Loucy (cell line): ENCODE measurements at regions not wholly inside any gene's neighbourhood (a gene's known extent, or its start where the extent isn't known, plus 50 kb on each side); places are given as distances from the start of the nearest gene placed in this dataset.
"Not testable (repeated sequence)": the region's sequence is repeated elsewhere in the genome, so short reads cannot be mapped to it uniquely, and the experiment has no call there.

Experiments used
- H2AFZ ChIP-seq: fragments of 200-600 bp; sonication (generic); 2 replicates; pipeline ENCODE4 v1.6.0; 2016; ENCODE audit warnings: antibody characterized with exemption, mild to moderate bottlenecking, low read length, moderate library complexity
- H3F3A ChIP-seq: fragments of 200-600 bp; 2 replicates; pipeline ENCODE4 v1.6.0; 2016; ENCODE audit warnings: antibody characterized with exemption, low read depth, mild to moderate bottlenecking
- H3K27me3 ChIP-seq: fragments of 200-600 bp; sonication (generic); 2 replicates; pipeline ENCODE4 v1.6.1; 2014; ENCODE audit warnings: low read length, mild to moderate bottlenecking; ENCODE audit not compliant: insufficient read depth, poor library complexity, severe bottlenecking
- H3K36me3 ChIP-seq: fragments of 200-600 bp; sonication (generic); 2 replicates; pipeline ENCODE4 v1.6.1; 2016; ENCODE audit warnings: low read length; ENCODE audit not compliant: insufficient read depth
- H3K4me1 ChIP-seq: fragments of 200-600 bp; sonication (generic); 2 replicates; pipeline ENCODE4 v1.5.1; 2014; ENCODE audit warnings: low read length, mild to moderate bottlenecking; ENCODE audit not compliant: insufficient read depth, poor library complexity, severe bottlenecking
- H3K4me2 ChIP-seq: fragments of 200-600 bp; sonication (generic); 2 replicates; pipeline ENCODE4 v1.6.0; 2014; ENCODE audit warnings: antibody characterized with exemption, low read length, low read depth, mild to moderate bottlenecking; ENCODE audit not compliant: poor library complexity, severe bottlenecking
- H3K4me3 ChIP-seq: fragments of 200-600 bp; sonication (generic); 2 replicates; pipeline ENCODE4 v1.5.1; 2014; ENCODE audit warnings: low read length, mild to moderate bottlenecking, mixed read lengths; ENCODE audit not compliant: poor library complexity, severe bottlenecking
- H3K79me2 ChIP-seq: fragments of 200-600 bp; sonication (generic); 2 replicates; pipeline ENCODE4 v1.6.1; 2014; ENCODE audit warnings: low read length; ENCODE audit not compliant: insufficient read depth
- H3K9ac ChIP-seq: fragments of 200-600 bp; sonication (generic); 2 replicates; pipeline ENCODE4 v1.6.0; 2014; ENCODE audit warnings: mild to moderate bottlenecking, low read depth, low read length, moderate library complexity; ENCODE audit not compliant: poor library complexity, severe bottlenecking
- H3K9me2 ChIP-seq: fragments of 200-600 bp; sonication (generic); replicated peaks from 2 replicates; pipeline ENCODE4 v1.6.1; 2016; ENCODE audit warnings: low read depth, low read length, mixed read lengths
- H3K9me3 ChIP-seq: fragments of 200-600 bp; sonication (generic); 2 replicates; pipeline ENCODE4 v1.6.1; 2014; ENCODE audit warnings: mild to moderate bottlenecking, antibody characterized with exemption, low read length, low read depth; ENCODE audit not compliant: insufficient read depth
- H4K20me1 ChIP-seq: fragments of 200-600 bp; sonication (generic); 2 replicates; pipeline ENCODE4 v1.6.0; 2014; ENCODE audit warnings: antibody characterized with exemption, low read length, mild to moderate bottlenecking; ENCODE audit not compliant: insufficient read depth, poor library complexity, severe bottlenecking
- CTCF ChIP-seq: fragments of 200-600 bp; sonication (generic); conservative IDR thresholded peaks from 2 replicates; pipeline ENCODE4 v1.5.1; 2014; ENCODE audit warnings: mild to moderate bottlenecking, antibody characterized with exemption, low read length
- EZH2phosphoT487 ChIP-seq: fragments of 200-600 bp; IDR thresholded peaks from 2 replicates; pipeline ENCODE4 v1.6.1; 2018; ENCODE audit warnings: antibody characterized with exemption, mild to moderate bottlenecking, moderate library complexity, borderline replicate concordance

- not testable (repeated sequence) for H3K4me2 ChIP-seq, H4K20me1 ChIP-seq, H3K79me2 ChIP-seq, H3K36me3 ChIP-seq, H3K9me2 ChIP-seq, H2AFZ ChIP-seq, H3F3A ChIP-seq, H3K9ac ChIP-seq, H3K27me3 ChIP-seq, H3K4me1 ChIP-seq, H3K4me3 ChIP-seq
- H3K9me3 ChIP-seq = peaks cover 60% of the 10 kb centered on the region; the same call in 1 of the 2 replicates
These were observed 2590.9 kb upstream of the TPTE start for GRCh38 chr21:7930445-7930844.

DNA sequence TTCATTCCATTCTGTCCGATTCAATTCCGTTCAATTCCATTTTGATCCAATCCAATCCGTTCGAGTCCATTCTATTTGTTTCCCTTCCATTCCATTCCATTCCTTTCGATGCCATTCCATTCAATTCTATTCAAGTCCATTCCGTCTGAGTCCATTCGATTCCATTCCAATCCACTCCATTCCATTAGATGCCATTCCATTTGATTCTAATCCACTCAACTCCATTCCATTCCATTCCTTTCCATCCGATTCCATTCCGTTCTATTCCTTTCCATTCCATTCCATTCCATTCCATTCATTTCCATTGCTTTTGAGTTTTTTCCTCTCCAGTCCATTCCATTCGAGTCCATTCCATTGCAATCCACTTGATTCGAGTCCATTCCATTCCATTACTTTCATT is 2589.3 kb upstream of the TPTE start:
- not testable (repeated sequence) for H3K4me2 ChIP-seq, H3K27me3 ChIP-seq, H3K9ac ChIP-seq, H3K9me2 ChIP-seq, H3K79me2 ChIP-seq, H4K20me1 ChIP-seq, H3K4me1 ChIP-seq, H3K36me3 ChIP-seq, H3F3A ChIP-seq, H3K4me3 ChIP-seq, H2AFZ ChIP-seq
- peaks cover 73% of the 10 kb centered on the region; the same call in 1 of the 2 replicates for H3K9me3 ChIP-seq

- peaks cover 74% of the 10 kb centered on the region; the same call in 1 of the 2 replicates for H3K9me3 ChIP-seq
- not testable (repeated sequence) for H3K9me2 ChIP-seq, H3K36me3 ChIP-seq, H3K27me3 ChIP-seq, H3K79me2 ChIP-seq, H4K20me1 ChIP-seq, H3K9ac ChIP-seq, H2AFZ ChIP-seq, H3K4me3 ChIP-seq, H3K4me1 ChIP-seq, H3K4me2 ChIP-seq, H3F3A ChIP-seq
These were observed 2588.5 kb upstream of the TPTE start for GRCh38 chr21:7932834-7933233.

DNA sequence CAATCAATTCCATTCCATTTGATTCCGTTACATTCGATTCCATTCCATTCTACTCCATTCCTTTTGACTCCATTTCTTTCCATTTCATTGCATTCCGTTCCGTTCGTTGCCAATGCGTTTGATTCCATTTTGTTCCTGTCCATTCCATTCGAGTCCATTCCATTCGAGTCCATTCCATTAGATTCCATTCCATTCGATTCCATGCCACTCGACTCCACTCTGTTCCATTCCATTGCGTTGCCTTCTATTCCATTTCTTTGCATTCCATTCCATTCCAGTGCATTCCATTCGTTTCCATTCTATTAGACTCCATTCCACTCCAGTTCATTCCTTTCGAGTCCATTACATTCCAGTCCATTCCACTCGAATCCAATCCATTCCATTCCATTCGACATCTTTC is 2587.5 kb upstream of the TPTE start:
- no peak overlapping the region for H3K4me2 ChIP-seq
- H3F3A ChIP-seq = no peaks in the 10 kb centered on the region
- no peak overlapping the region for H3K9ac ChIP-seq
- no peak for TF ChIP-seq EZH2phosphoT487
- no peak for TF ChIP-seq CTCF
- no peaks in the 10 kb centered on the region for H4K20me1 ChIP-seq
- H3K36me3 ChIP-seq = no peaks in the 10 kb centered on the region
- no peak overlapping the region for H2AFZ ChIP-seq
- no peaks in the 10 kb centered on the region for H3K9me2 ChIP-seq
- no peaks in the 10 kb centered on the region for H3K79me2 ChIP-seq
- no peaks in the 10 kb centered on the region for H3K27me3 ChIP-seq
- peaks cover 74% of the 10 kb centered on the region; the same call in 1 of the 2 replicates for H3K9me3 ChIP-seq
- H3K4me1 ChIP-seq = no peaks in the 10 kb centered on the region
- no peak overlapping the region for H3K4me3 ChIP-seq

- peaks cover 89% of the 10 kb centered on the region for H3K9me3 ChIP-seq
- H3K9me2 ChIP-seq, H2AFZ ChIP-seq, H3K9ac ChIP-seq, H3K79me2 ChIP-seq, H4K20me1 ChIP-seq, H3K36me3 ChIP-seq, H3K4me2 ChIP-seq, H3K4me3 ChIP-seq, H3K4me1 ChIP-seq, H3F3A ChIP-seq, H3K27me3 ChIP-seq: not testable (repeated sequence)
These were observed 2584.1 kb upstream of the TPTE start for GRCh38 chr21:7937297-7937696.

DNA sequence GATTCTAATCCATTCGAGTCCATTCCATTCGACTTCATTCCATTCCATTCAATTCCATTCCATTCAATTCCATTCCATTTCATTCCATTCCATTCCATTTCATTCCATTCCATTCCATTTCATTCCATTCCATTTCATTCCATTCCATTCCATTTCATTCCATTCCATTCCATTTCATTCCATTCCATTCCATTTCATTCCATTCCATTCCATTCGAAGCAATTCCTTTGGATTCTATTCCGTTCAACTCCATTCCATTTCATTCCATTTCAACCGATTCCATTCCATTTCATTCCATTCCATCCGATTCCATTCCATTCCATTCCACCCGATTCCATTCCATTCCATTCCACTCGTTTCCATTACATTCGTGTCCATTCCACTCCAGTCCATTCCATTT is 2583.2 kb upstream of the TPTE start:
- H3K4me3 ChIP-seq, H3K27me3 ChIP-seq, H3K4me1 ChIP-seq, H3K9me2 ChIP-seq, H3K4me2 ChIP-seq, H3K36me3 ChIP-seq, H2AFZ ChIP-seq, H4K20me1 ChIP-seq, H3K79me2 ChIP-seq, H3K9ac ChIP-seq, H3F3A ChIP-seq: not testable (repeated sequence)
- peaks cover 90% of the 10 kb centered on the region for H3K9me3 ChIP-seq

GRCh38 chr21:7941432-7941831 is 2580.0 kb upstream of the TPTE start:
- H4K20me1 ChIP-seq, H3K9me2 ChIP-seq, H2AFZ ChIP-seq, H3K27me3 ChIP-seq, H3K79me2 ChIP-seq, H3K36me3 ChIP-seq, H3K4me1 ChIP-seq, H3F3A ChIP-seq, H3K9ac ChIP-seq, H3K4me3 ChIP-seq, H3K4me2 ChIP-seq: not testable (repeated sequence)
- H3K9me3 ChIP-seq = peaks cover 88% of the 10 kb centered on the region
